GM19239 (cell line): ENCODE measurements at regions not wholly inside any gene's neighbourhood (a gene's known extent, or its start where the extent isn't known, plus 50 kb on each side); places are given as distances from the start of the nearest gene placed in this dataset.
"Not testable (repeated sequence)": the region's sequence is repeated elsewhere in the genome, so short reads cannot be mapped to it uniquely, and the experiment has no call there.

ENCODE experiments used
- DNase-seq: peaks from one replicate; pipeline ENCODE4 v3.0.0; 2011; ENCODE audit warnings: low spot score; ENCODE audit not compliant: insufficient read length
- FAIRE-seq: peaks from 2 replicates; lab custom pipeline; 2011; peaks lifted over from hg19 to GRCh38; lab: Jason Lieb, UNC

- DNase-seq: no peak
- no peak for FAIRE-seq
Observed at GRCh38 chr4:104549736-104550135, 55.0 kb upstream of the CXXC4 start.

- DNase-seq (no peak), FAIRE-seq (no peak)
Observed at GRCh38 chr4:104559502-104559901, 64.8 kb upstream of the CXXC4 start.

GRCh38 chr4:104571341-104571740 is 76.6 kb upstream of the CXXC4 start:
- no peak for DNase-seq
- no peak for FAIRE-seq

- no peak for DNase-seq
- no peak for FAIRE-seq
Observed at GRCh38 chr4:104574371-104574770, 79.7 kb upstream of the CXXC4 start.

- no peak for FAIRE-seq
- no peak for DNase-seq
Observed at GRCh38 chr4:104575278-104575677, 80.6 kb upstream of the CXXC4 start.

GRCh38 chr4:104577405-104577804 is 82.7 kb upstream of the CXXC4 start:
- no peak for DNase-seq
- FAIRE-seq: no peak

GRCh38 chr4:104581476-104581875 is 86.8 kb upstream of the CXXC4 start:
- not testable (repeated sequence) for FAIRE-seq

GRCh38 chr4:104582056-104582455 is 87.4 kb upstream of the CXXC4 start:
- DNase-seq, FAIRE-seq: not testable (repeated sequence)

More at GRCh38 chr4:104581476-104581875, 86.8 kb upstream of the CXXC4 start:
- not testable (repeated sequence) for DNase-seq

- FAIRE-seq: no peak
- DNase-seq: no peak
Observed at GRCh38 chr4:104589264-104589868, 94.7 kb upstream of the CXXC4 start.

GRCh38 chr4:104591510-104591911 is 96.8 kb upstream of the CXXC4 start:
- DNase-seq (no peak), FAIRE-seq (no peak)

GRCh38 chr4:104592183-104592582 is 97.5 kb upstream of the CXXC4 start:
- DNase-seq: no peak
- FAIRE-seq: no peak

- DNase-seq (no peak), FAIRE-seq (no peak)
Observed at GRCh38 chr4:104593019-104593418, 98.3 kb upstream of the CXXC4 start.

- DNase-seq (no peak), FAIRE-seq (no peak)
Observed at GRCh38 chr4:104596189-104596588, 101.5 kb upstream of the CXXC4 start.

GRCh38 chr4:104615496-104615895 is 120.8 kb upstream of the CXXC4 start:
- FAIRE-seq: no peak
- DNase-seq: no peak

GRCh38 chr4:104615926-104616325 is 121.2 kb upstream of the CXXC4 start:
- no peak for FAIRE-seq

GRCh38 chr4:104616401-104616820 is 121.7 kb upstream of the CXXC4 start:
- DNase-seq (no peak), FAIRE-seq (no peak)

More at GRCh38 chr4:104615926-104616325, 121.2 kb upstream of the CXXC4 start:
- DNase-seq: no peak

- DNase-seq (no peak), FAIRE-seq (no peak)
Observed at GRCh38 chr4:104625706-104626105, 131.0 kb upstream of the CXXC4 start.

- no peak for DNase-seq
- FAIRE-seq: no peak
Observed at GRCh38 chr4:104629601-104630000, 134.9 kb upstream of the CXXC4 start.

GRCh38 chr4:104630272-104630671 is 135.6 kb upstream of the CXXC4 start:
- FAIRE-seq (no peak), DNase-seq (no peak)

GRCh38 chr4:104631000-104631399 is 136.3 kb upstream of the CXXC4 start:
- DNase-seq: no peak
- FAIRE-seq: no peak

- FAIRE-seq (no peak), DNase-seq (no peak)
Observed at GRCh38 chr4:104641418-104641817, 146.7 kb upstream of the CXXC4 start.

- FAIRE-seq: no peak
- DNase-seq: no peak
Observed at GRCh38 chr4:104642521-104642920, 147.8 kb upstream of the CXXC4 start.
